Cardiac muscle cell (in vitro differentiated cells and primary cell): ENCODE measurements at regions not wholly inside any gene's neighbourhood (a gene's known extent, or its start where the extent isn't known, plus 50 kb on each side); places are given as distances from the start of the nearest gene placed in this dataset.
A peak's percentile ranks its signal among the peaks of the same experiment; 100 is the strongest.

Source experiments
- DNase-seq, 2 donors: peaks; one replicate each; pipeline versions ENCODE4 v3.0.0 to v3.0.0-alpha.2; 2010 to 2017; ENCODE audit warnings: low read depth in 1 of 2, low spot score in 1 of 2
- H3K27ac ChIP-seq: fragments of 200-600 bp; sonication (generic); 2 replicates; pipeline ENCODE4 v1.5.1; 2016
- H3K27me3 ChIP-seq: fragments of 200-600 bp; sonication (generic); 2 replicates; pipeline ENCODE4 v1.6.0; 2016; ENCODE audit warnings: control low read depth
- H3K36me3 ChIP-seq: fragments of 200-600 bp; sonication (generic); 2 replicates; pipeline ENCODE4 v1.5.1; 2016; ENCODE audit warnings: control low read depth
- H3K4me1 ChIP-seq: fragments of 200-600 bp; sonication (generic); 2 replicates; pipeline ENCODE4 v1.8.1; 2017; ENCODE audit warnings: low read depth, mild to moderate bottlenecking, mixed run types
- H3K4me3 ChIP-seq: fragments of 200-600 bp; sonication (generic); 2 replicates; pipeline ENCODE4 v1.5.1; 2016; ENCODE audit warnings: mild to moderate bottlenecking
- H3K9me3 ChIP-seq: fragments of 200-600 bp; sonication (generic); 2 replicates; pipeline ENCODE4 v1.5.1; 2017; ENCODE audit warnings: low read depth, mild to moderate bottlenecking, control low read depth
- CTCF ChIP-seq: IDR thresholded peaks from 2 replicates; pipeline ENCODE4 v1.5.1; 2012; ENCODE audit warnings: low read depth, mild to moderate bottlenecking, low read length

GRCh38 chr5:172548311-172548731, 92.7 kb upstream of the NEURL1B start:
- Histone ChIP-seq H3K27ac (peak overlapping the region; percentile 83), H3K4me1 (peaks cover 30% of the 10 kb centered on the region), H3K36me3 (no peaks in the 10 kb centered on the region), H3K27me3 (no peaks in the 10 kb centered on the region), H3K9me3 (no peaks in the 10 kb centered on the region), H3K4me3 (no peak overlapping the region)
- no peak for DNase-seq
- no peak for TF ChIP-seq CTCF

GRCh38 chr5:172546196-172546595, 91.9 kb upstream of the SH3PXD2B start:
- H3K36me3 ChIP-seq = no peaks in the 10 kb centered on the region
- no peaks in the 10 kb centered on the region for H3K27me3 ChIP-seq
- peaks cover 37% of the 10 kb centered on the region for H3K4me1 ChIP-seq
- TF ChIP-seq CTCF = no peak
- no peak overlapping the region for H3K4me3 ChIP-seq
- no peak for DNase-seq
- no peak overlapping the region for H3K27ac ChIP-seq
- no peaks in the 10 kb centered on the region for H3K9me3 ChIP-seq

DNA sequence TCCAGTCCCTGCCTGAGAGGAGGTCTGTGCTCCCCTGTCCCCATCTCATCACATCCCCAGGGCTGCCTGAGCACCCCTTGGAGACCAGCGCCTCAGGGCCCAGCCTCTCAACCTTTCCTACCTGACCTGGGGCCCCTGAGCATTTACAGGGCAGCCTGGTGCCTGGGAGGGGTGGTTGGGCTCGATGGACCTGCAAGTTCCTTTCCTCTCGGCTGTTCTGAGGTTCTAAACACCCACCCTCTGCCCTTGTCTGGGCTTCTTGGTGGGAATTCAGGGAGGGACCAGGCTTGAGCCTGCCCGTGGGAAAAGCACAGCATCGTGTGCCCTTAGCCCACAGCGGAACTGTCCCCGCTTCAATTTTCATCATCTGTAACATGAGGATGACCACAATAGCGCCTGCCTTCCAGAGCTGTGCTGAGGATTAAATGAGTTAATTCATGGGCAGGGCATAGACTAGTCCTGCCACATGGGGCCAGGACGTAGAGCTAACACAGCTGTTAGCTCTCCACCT, 91.0 kb upstream of the SH3PXD2B start:
- H3K4me1 ChIP-seq = peaks cover 37% of the 10 kb centered on the region
- no peak for TF ChIP-seq CTCF
- H3K9me3 ChIP-seq = no peaks in the 10 kb centered on the region
- no peak for DNase-seq
- no peak overlapping the region for H3K4me3 ChIP-seq
- no peaks in the 10 kb centered on the region for H3K36me3 ChIP-seq
- no peaks in the 10 kb centered on the region for H3K27me3 ChIP-seq
- no peak overlapping the region for H3K27ac ChIP-seq

GRCh38 chr5:172544371-172545095, 90.2 kb upstream of the SH3PXD2B start:
- H3K36me3 ChIP-seq = no peaks in the 10 kb centered on the region
- no peaks in the 10 kb centered on the region for H3K9me3 ChIP-seq
- no peak for DNase-seq
- H3K27me3 ChIP-seq = no peaks in the 10 kb centered on the region
- H3K4me3 ChIP-seq = no peak overlapping the region
- no peak for TF ChIP-seq CTCF
- no peak overlapping the region for H3K27ac ChIP-seq
- peaks cover 33% of the 10 kb centered on the region for H3K4me1 ChIP-seq

DNA sequence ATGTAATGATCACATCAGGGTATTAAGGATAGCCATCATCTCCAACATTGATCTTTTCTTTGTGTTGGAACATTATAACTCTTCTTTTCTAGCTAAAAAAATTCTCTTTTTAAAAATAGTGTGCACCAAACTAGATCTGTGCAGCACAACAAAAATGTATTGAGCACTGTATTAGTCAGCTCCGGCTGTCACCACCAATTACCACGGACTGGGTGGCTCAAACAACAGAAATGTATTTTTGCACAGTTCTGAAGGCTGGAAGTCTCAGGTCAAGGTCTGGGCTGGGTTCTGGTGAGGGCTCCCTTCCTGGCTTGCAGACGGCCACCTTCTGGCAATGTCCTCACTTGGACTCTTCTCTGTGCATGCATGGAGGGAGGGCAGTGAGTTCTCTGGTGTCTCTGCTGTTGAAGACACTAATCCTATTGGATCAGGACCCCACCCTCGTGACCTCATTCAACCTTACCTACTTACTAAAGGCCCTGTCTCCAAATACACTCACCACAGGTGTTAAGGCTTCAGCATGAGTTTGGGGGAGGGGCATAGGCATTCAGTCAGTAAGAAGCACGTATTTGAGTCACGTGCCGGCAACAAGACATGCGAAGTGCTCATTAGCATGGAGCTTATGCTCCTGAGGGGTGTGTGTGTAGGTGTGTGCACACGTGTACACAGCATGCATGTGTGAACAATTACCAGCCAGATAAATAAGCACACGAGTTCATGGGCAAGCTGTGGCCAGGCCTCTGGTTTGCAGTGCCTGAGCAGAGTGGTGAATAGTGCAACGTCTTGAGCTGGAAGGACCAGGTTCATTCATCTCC, 89.4 kb upstream of the SH3PXD2B start:
- Histone ChIP-seq H3K4me1 (peaks cover 26% of the 10 kb centered on the region), H3K9me3 (no peaks in the 10 kb centered on the region), H3K27ac (peak overlapping the region; percentile 0), H3K4me3 (no peak overlapping the region), H3K36me3 (no peaks in the 10 kb centered on the region), H3K27me3 (no peaks in the 10 kb centered on the region)
- no peak for TF ChIP-seq CTCF
- DNase-seq = no peak
